Breast epithelium (tissue), 4 donors: ENCODE measurements at regions not wholly inside any gene's neighbourhood (a gene's known extent, or its start where the extent isn't known, plus 50 kb on each side); places are given as distances from the start of the nearest gene placed in this dataset.

ENCODE experiments used
- DNase-seq, 2 donors: peaks; one replicate each; pipeline ENCODE4 v3.0.0-alpha.2; 2019; ENCODE audit warnings: low spot score in 2 of 2
- H3K27ac ChIP-seq, 2 donors: fragments of 200-600 bp; sonication (generic) in 1 of 2; one replicate each; pipeline ENCODE4 v1.5.1; 2016 to 2019; ENCODE audit warnings: mild to moderate bottlenecking in 1 of 2
- H3K27me3 ChIP-seq, 2 donors: fragments of 200-600 bp; sonication (generic) in 1 of 2; one replicate each; pipeline versions ENCODE4 v1.5.1 to v1.6.0; 2017 to 2019; ENCODE audit warnings: control low read depth in 1 of 2, mild to moderate bottlenecking in 1 of 2
- H3K36me3 ChIP-seq: fragments of 200-600 bp; one replicate; pipeline ENCODE4 v1.5.1; 2019
- H3K4me1 ChIP-seq, 2 donors: fragments of 200-600 bp; sonication (generic); one replicate each; pipeline ENCODE4 v1.5.1; 2016 to 2019; ENCODE audit warnings: control low read depth in 1 of 2
- H3K4me3 ChIP-seq, 3 donors: fragments of 200-600 bp; sonication (generic); 1 replicate in 2 of 3; 2 replicates in 1 of 3; pipeline ENCODE4 v1.5.1; 2016 to 2019; ENCODE audit warnings: mild to moderate bottlenecking in 3 of 3, moderate library complexity in 2 of 3
- H3K9me3 ChIP-seq, 2 donors: fragments of 200-600 bp; sonication (generic) in 1 of 2; one replicate each; pipeline ENCODE4 v1.5.1; 2016 to 2019; ENCODE audit warnings: control low read depth in 1 of 2
- CTCF ChIP-seq, 3 donors: fragments of 450-650 bp; IDR thresholded peaks; one replicate each; pipeline ENCODE4 v1.5.1; 2016 to 2017; ENCODE audit warnings: antibody characterized with exemption in 3 of 3, mild to moderate bottlenecking in 3 of 3, moderate library complexity in 3 of 3
- POLR2A ChIP-seq: fragments of 450-650 bp; IDR thresholded peaks from one replicate; pipeline ENCODE4 v1.6.1; 2016; ENCODE audit warnings: antibody characterized with exemption, mild to moderate bottlenecking, moderate library complexity
- POLR2AphosphoS5 ChIP-seq, 3 donors: sonication (generic); formaldehyde crosslinking; IDR thresholded peaks; one replicate each; pipeline ENCODE4 v1.6.1; 2017; ENCODE audit warnings: antibody characterized with exemption in 3 of 3
- intact Hi-C: fragments of 100-400 bp; cut with DNase I; formaldehyde crosslinking; loops from one replicate; pipeline ENCODE4 v1.15.1; 2023; ENCODE audit warnings: low total_unique reads

GRCh38 chr2:19272941-19273470 is 85.4 kb downstream of the OSR1 start:
- no peak for DNase-seq
- Histone ChIP-seq H3K9me3 (no peaks in the 10 kb centered on the region), H3K27me3 (no peaks in the 10 kb centered on the region), H3K4me1 (no peaks in the 10 kb centered on the region), H3K36me3 (no peaks in the 10 kb centered on the region), H3K27ac (no peak overlapping the region), H3K4me3 (no peak overlapping the region)
- no peak for TF ChIP-seq CTCF (IDR thresholded peaks at IDR 0.05)
- TF ChIP-seq POLR2AphosphoS5 (IDR thresholded peaks at IDR 0.05): no peak
- TF ChIP-seq POLR2A: no peak
- intact Hi-C loops: loop anchor here (5.0 kb wide), 1 partner anchor 239 kb away; no protein-coding TSS in a partner anchor

GRCh38 chr2:19272039-19272438 is 86.4 kb downstream of the OSR1 start:
- no peaks in the 10 kb centered on the region for H3K4me1 ChIP-seq
- H3K27me3 ChIP-seq: no peaks in the 10 kb centered on the region
- no peak for DNase-seq
- intact Hi-C loops: loop anchor here (5.0 kb wide), 1 partner anchor 240 kb away; no protein-coding TSS in a partner anchor
- no peak for TF ChIP-seq POLR2A
- TF ChIP-seq POLR2AphosphoS5 (IDR thresholded peaks at IDR 0.05): no peak
- no peak for TF ChIP-seq CTCF (IDR thresholded peaks at IDR 0.05)
- no peak overlapping the region for H3K27ac ChIP-seq
- H3K4me3 ChIP-seq: no peak overlapping the region
- no peaks in the 10 kb centered on the region for H3K9me3 ChIP-seq
- no peaks in the 10 kb centered on the region for H3K36me3 ChIP-seq

GRCh38 chr2:19264852-19265251 is 93.6 kb downstream of the OSR1 start:
- Histone ChIP-seq H3K27me3 (no peaks in the 10 kb centered on the region), H3K9me3 (no peaks in the 10 kb centered on the region), H3K4me3 (no peak overlapping the region), H3K4me1 (no peaks in the 10 kb centered on the region), H3K27ac (no peak overlapping the region), H3K36me3 (no peaks in the 10 kb centered on the region)
- DNase-seq: no peak
- intact Hi-C loops: no loop called here
- TF ChIP-seq POLR2A (no peak), CTCF (IDR thresholded peaks at IDR 0.05) (no peak), POLR2AphosphoS5 (IDR thresholded peaks at IDR 0.05) (no peak)

GRCh38 chr2:19262150-19262549 is 96.3 kb downstream of the OSR1 start:
- TF ChIP-seq POLR2A (no peak), POLR2AphosphoS5 (IDR thresholded peaks at IDR 0.05) (no peak), CTCF (IDR thresholded peaks at IDR 0.05) (no peak)
- no peak for DNase-seq
- no peaks in the 10 kb centered on the region for H3K9me3 ChIP-seq
- H3K27ac ChIP-seq: no peak overlapping the region
- intact Hi-C loops: no loop called here
- no peak overlapping the region for H3K4me3 ChIP-seq
- no peaks in the 10 kb centered on the region for H3K27me3 ChIP-seq
- no peaks in the 10 kb centered on the region for H3K4me1 ChIP-seq
- no peaks in the 10 kb centered on the region for H3K36me3 ChIP-seq

DNA sequence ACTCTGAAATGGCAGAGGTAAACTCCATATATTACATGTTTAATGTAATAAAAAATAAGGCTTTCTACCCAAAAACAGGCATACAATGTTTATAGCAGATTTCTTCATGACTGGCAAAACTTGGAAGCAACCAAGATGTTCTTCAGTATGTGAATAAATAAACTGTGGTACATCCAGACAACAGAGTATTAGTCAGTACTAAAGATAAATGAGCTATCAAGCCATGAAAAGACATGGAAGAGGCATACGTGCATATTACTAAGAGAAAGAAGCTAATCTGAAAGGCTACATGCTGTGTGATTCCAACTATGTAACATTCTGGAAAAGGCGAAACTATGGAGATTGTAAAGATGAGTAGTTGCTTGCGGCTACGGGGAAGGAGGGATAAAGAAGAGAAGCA is 97.4 kb downstream of the OSR1 start:
- Histone ChIP-seq H3K4me1 (no peaks in the 10 kb centered on the region), H3K36me3 (no peaks in the 10 kb centered on the region), H3K4me3 (no peak overlapping the region), H3K9me3 (no peaks in the 10 kb centered on the region), H3K27me3 (no peaks in the 10 kb centered on the region), H3K27ac (no peak overlapping the region)
- TF ChIP-seq CTCF (IDR thresholded peaks at IDR 0.05) (no peak), POLR2AphosphoS5 (IDR thresholded peaks at IDR 0.05) (no peak), POLR2A (no peak)
- no peak for DNase-seq
- intact Hi-C loops: no loop called here
